ENCODE measurements at regions not wholly inside any gene's neighbourhood (a gene's known extent, or its start where the extent isn't known, plus 50 kb on each side); places are given as distances from the start of the nearest gene placed in this dataset.
A peak's percentile ranks its signal among the peaks of the same experiment; 100 is the strongest.

DNA sequence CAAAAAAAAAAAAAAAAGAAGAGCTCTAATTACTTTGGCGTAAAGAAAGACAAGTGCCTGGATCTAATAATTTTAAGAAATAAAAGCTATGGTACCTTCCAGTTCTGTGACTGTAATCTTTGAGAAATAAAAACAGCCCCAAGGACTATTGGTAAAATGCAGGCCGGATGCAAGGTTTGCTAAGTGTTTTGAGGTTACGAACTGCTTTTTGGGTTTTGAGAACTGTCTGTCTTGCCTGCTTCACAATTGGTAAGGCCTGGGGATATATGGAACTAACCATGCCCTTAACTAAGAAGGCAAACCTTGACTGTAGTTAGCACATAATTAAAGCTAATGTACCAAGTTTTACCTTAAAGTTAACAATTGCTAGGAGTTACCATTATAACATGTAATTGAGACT is 388.4 kb upstream of the CBLB start:
- Mint-ChIP-seq H3K4me3 (peak overlapping the region; percentile 86), H3K4me1 (peaks cover 42% of the 10 kb centered on the region), H3K27ac (peak overlapping the region; percentile 86), H3K36me3 (ENCODE audit: low read depth) (peaks cover 10% of the 10 kb centered on the region), H3K27me3 (no peaks in the 10 kb centered on the region), H3K9me3 (no peaks in the 10 kb centered on the region)
- ATAC-seq (ENCODE audit: low read depth) = no peak
- intact Hi-C loops (cut with micrococcal nuclease) = loop anchor here (2.0 to 10.0 kb wide), 5 partner anchors 42 to 572 kb away; partner anchors contain the start of gene CBLB
- CTCF ChIA-PET = no interaction called here
- DNase-seq = no peak
- TF ChIP-seq, protein P1, sequence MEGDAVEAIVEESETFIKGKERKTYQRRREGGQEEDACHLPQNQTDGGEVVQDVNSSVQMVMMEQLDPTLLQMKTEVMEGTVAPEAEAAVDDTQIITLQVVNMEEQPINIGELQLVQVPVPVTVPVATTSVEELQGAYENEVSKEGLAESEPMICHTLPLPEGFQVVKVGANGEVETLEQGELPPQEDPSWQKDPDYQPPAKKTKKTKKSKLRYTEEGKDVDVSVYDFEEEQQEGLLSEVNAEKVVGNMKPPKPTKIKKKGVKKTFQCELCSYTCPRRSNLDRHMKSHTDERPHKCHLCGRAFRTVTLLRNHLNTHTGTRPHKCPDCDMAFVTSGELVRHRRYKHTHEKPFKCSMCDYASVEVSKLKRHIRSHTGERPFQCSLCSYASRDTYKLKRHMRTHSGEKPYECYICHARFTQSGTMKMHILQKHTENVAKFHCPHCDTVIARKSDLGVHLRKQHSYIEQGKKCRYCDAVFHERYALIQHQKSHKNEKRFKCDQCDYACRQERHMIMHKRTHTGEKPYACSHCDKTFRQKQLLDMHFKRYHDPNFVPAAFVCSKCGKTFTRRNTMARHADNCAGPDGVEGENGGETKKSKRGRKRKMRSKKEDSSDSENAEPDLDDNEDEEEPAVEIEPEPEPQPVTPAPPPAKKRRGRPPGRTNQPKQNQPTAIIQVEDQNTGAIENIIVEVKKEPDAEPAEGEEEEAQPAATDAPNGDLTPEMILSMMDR (IDR thresholded peaks at IDR 0.05) = no peak
- POLR2A ChIA-PET = interaction anchor here (0.6 to 1.0 kb wide), 7 partner anchors 8 to 697 kb away, joined by 3 to 5 read pairs (median 3); no protein-coding TSS in a partner anchor

DNA sequence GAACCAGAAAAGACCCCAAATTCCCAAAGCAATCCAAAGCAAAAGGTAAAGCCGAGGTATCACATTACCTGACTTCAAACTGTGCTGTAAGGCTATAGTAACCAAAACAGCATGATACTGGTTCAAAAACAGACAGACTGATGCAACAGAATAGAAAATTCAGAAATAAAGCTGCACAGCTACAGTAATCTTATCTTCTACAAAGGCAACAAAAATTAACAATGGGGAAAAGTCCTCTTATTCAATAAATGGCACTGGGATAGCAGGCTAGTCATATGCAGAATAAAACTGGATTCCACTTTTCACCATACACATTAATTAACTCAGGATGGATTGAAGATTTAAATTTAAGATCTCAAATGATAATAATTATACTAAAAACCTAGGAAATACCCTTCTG is 392.6 kb upstream of the CBLB start:
- H3K4me3 Mint-ChIP-seq = no peak overlapping the region
- DNase-seq = no peak
- H3K36me3 Mint-ChIP-seq (ENCODE audit: low read depth) = peaks cover 7% of the 10 kb centered on the region
- TF ChIP-seq, protein P1 (IDR thresholded peaks at IDR 0.05) = no peak
- ChIA-PET CTCF (no interaction called here), POLR2A (no interaction called here)
- no peak overlapping the region for H3K27ac Mint-ChIP-seq
- no peaks in the 10 kb centered on the region for H3K9me3 Mint-ChIP-seq
- no peaks in the 10 kb centered on the region for H3K27me3 Mint-ChIP-seq
- peaks cover 15% of the 10 kb centered on the region for H3K4me1 Mint-ChIP-seq
- intact Hi-C loops (cut with micrococcal nuclease) = no loop called here
- no peak for ATAC-seq (ENCODE audit: low read depth)

DNA sequence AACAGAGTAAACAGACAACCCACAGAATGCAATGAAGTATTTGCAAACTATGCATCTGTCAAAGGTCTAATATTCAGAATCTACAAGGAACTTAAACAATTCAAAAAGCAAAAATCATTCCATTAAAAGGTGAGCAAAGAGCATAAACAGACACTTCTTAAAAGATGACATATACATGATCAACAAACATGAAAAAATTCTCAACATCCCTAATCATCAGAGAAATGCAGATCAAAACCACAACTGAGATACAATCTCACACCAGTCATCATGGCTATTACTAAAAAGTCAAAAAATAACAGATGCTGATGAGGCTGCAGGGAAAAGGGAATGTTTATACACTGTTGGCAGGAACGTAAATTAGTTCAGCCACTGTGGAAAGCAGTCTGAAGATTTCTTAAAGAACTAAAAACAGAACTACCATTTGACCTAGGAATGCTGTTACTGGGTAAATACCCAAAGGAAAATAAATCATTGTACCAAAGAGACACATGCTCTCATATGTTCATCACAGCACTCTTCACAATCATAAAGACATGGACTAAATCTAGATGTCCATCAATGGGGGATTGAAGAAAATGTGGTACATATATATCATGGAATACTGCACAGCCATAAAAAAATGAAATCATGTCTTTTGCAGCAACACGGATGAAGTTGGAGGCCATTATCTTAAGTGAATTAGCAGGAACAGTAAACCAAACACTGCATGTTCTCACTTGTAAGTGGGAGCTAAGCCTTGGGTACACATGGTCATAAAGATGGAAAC is 393.3 kb upstream of the CBLB start:
- H3K9me3 Mint-ChIP-seq = no peaks in the 10 kb centered on the region
- intact Hi-C loops (cut with micrococcal nuclease) = no loop called here

DNA sequence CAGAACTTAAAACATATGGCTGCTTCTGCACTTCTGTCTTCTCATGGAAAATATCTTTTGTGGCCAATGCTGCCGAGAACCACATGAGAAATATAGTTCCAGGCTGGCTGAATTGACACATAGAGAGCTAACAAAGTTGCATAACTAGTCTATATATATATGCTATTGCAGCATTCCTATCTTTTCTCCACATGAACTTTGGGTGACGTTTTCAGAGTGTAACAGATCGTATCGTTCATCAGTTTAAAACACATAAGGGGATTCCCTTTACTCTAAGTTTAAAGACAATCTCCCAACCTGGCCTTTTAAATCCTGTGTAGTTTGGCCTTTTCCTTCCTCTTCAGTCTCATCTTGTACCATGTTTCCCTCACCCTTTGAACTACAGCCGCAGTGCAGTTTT is 394.2 kb upstream of the CBLB start:
- H3K27ac Mint-ChIP-seq = no peak overlapping the region
- peaks cover 11% of the 10 kb centered on the region for H3K4me1 Mint-ChIP-seq
- TF ChIP-seq, protein P1 (IDR thresholded peaks at IDR 0.05) = no peak
- DNase-seq (no peak), ATAC-seq (ENCODE audit: low read depth) (no peak)
- ChIA-PET POLR2A (no interaction called here), CTCF (no interaction called here)
- peaks cover 7% of the 10 kb centered on the region for H3K36me3 Mint-ChIP-seq (ENCODE audit: low read depth)
- intact Hi-C loops (cut with micrococcal nuclease) = no loop called here
- no peak overlapping the region for H3K4me3 Mint-ChIP-seq
- H3K27me3 Mint-ChIP-seq = no peaks in the 10 kb centered on the region
- H3K9me3 Mint-ChIP-seq = no peaks in the 10 kb centered on the region

More for the DNA sequence above, 393.3 kb upstream of the CBLB start:
- CTCF ChIA-PET = no interaction called here
- H3K4me3 Mint-ChIP-seq = no peak overlapping the region
- peaks cover 7% of the 10 kb centered on the region for H3K36me3 Mint-ChIP-seq (ENCODE audit: low read depth)
- no peak overlapping the region for H3K27ac Mint-ChIP-seq
- H3K27me3 Mint-ChIP-seq = no peaks in the 10 kb centered on the region
- POLR2A ChIA-PET = no interaction called here
- ATAC-seq (ENCODE audit: low read depth) = no peak
- H3K4me1 Mint-ChIP-seq = peaks cover 8% of the 10 kb centered on the region
- no peak for DNase-seq
- TF ChIP-seq, protein P1 (IDR thresholded peaks at IDR 0.05) = no peak

DNA sequence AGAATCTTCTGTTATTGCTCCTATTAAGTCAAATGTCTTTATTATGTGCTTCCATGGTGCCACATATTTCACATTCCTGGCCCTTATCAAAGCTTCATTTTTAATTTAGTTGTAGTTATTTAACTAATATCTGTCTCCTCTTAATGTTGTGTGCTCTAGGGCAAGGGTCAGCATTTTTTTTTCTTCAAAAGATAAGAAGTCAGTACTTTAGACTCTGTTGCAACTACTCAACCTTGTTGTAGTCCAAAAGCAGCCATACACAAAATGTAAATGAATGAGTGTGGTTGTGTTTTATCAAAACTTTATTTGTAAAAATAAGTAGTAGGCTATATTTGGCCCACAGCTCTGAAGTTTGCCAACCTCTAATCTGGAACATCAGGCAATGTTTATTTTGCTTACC is 394.7 kb upstream of the CBLB start:
- Mint-ChIP-seq H3K4me1 (peaks cover 16% of the 10 kb centered on the region), H3K4me3 (no peak overlapping the region), H3K27ac (no peak overlapping the region), H3K36me3 (ENCODE audit: low read depth) (peaks cover 7% of the 10 kb centered on the region), H3K27me3 (no peaks in the 10 kb centered on the region), H3K9me3 (no peaks in the 10 kb centered on the region)
- POLR2A ChIA-PET = no interaction called here
- TF ChIP-seq, protein P1 (IDR thresholded peaks at IDR 0.05) = no peak
- ATAC-seq (ENCODE audit: low read depth) (no peak), DNase-seq (no peak)
- intact Hi-C loops (cut with micrococcal nuclease) = no loop called here
- CTCF ChIA-PET = no interaction called here

All from activated B cell treated with CpG ODN at 0.5 μM for 24 hours (primary cell).